ENCODE measurements at regions not wholly inside any gene's neighbourhood (a gene's known extent, or its start where the extent isn't known, plus 50 kb on each side); places are given as distances from the start of the nearest gene placed in this dataset.
"Not testable (repeated sequence)": the region's sequence is repeated elsewhere in the genome, so short reads cannot be mapped to it uniquely, and the experiment has no call there.

- DNase-seq: no peak
These were observed 138.4 kb downstream of the ELOVL4 start for GRCh38 chr6:79808921-79809320.

- DNase-seq: not testable (repeated sequence)
These were observed 140.7 kb downstream of the ELOVL4 start for GRCh38 chr6:79806661-79807060.

- DNase-seq: no peak
These were observed 142.6 kb downstream of the ELOVL4 start for GRCh38 chr6:79804732-79805131.

- no peak for DNase-seq
These were observed 143.4 kb downstream of the ELOVL4 start for GRCh38 chr6:79803917-79804316.

- DNase-seq: peak; percentile 8
These were observed 144.6 kb downstream of the ELOVL4 start for GRCh38 chr6:79802657-79803300.

GRCh38 chr6:79801362-79801761 lies 146.0 kb downstream of the ELOVL4 start:
- no peak for DNase-seq

GRCh38 chr6:79798841-79799240 lies 148.5 kb downstream of the ELOVL4 start:
- DNase-seq: no peak

GRCh38 chr6:79797912-79798311 lies 149.4 kb downstream of the ELOVL4 start:
- DNase-seq: no peak

- DNase-seq: no peak
These were observed 150.1 kb downstream of the ELOVL4 start for GRCh38 chr6:79797163-79797764.

- peak; percentile 68 for DNase-seq
These were observed 151.2 kb downstream of the ELOVL4 start for GRCh38 chr6:79796197-79796596.

- DNase-seq: no peak
These were observed 157.5 kb downstream of the ELOVL4 start for GRCh38 chr6:79789896-79790295.

- DNase-seq: no peak
These were observed 157.6 kb downstream of the SH3BGRL2 start for GRCh38 chr6:79788756-79789155.

- no peak for DNase-seq
These were observed 156.5 kb downstream of the SH3BGRL2 start for GRCh38 chr6:79787626-79788025.

- DNase-seq: no peak
These were observed 153.2 kb downstream of the SH3BGRL2 start for GRCh38 chr6:79784395-79784753.

GRCh38 chr6:79783670-79784394 lies 152.7 kb downstream of the SH3BGRL2 start:
- DNase-seq: no peak

- DNase-seq: no peak
These were observed 151.9 kb downstream of the SH3BGRL2 start for GRCh38 chr6:79782792-79783580.

GRCh38 chr6:79781916-79782315 lies 150.8 kb downstream of the SH3BGRL2 start:
- DNase-seq: no peak

GRCh38 chr6:79780881-79781280 lies 149.8 kb downstream of the SH3BGRL2 start:
- DNase-seq: no peak

- DNase-seq: peak; percentile 22
These were observed 147.7 kb downstream of the SH3BGRL2 start for GRCh38 chr6:79778816-79779215.

- DNase-seq: peak; percentile 81
These were observed 146.8 kb downstream of the SH3BGRL2 start for GRCh38 chr6:79777713-79778579.

GRCh38 chr6:79776076-79776475 lies 144.9 kb downstream of the SH3BGRL2 start:
- DNase-seq: no peak

- DNase-seq: no peak
These were observed 144.1 kb downstream of the SH3BGRL2 start for GRCh38 chr6:79775222-79775621.

Data from hematopoietic multipotent progenitor cell treated with erythropoietin and hydrocortisone succinate and interleukin-3 and kit ligand, for 4 days (in vitro differentiated cells).